Mesenchymal stem cell (in vitro differentiated cells and primary cell): ENCODE measurements at regions not wholly inside any gene's neighbourhood (a gene's known extent, or its start where the extent isn't known, plus 50 kb on each side); places are given as distances from the start of the nearest gene placed in this dataset.
A peak's percentile ranks its signal among the peaks of the same experiment; 100 is the strongest.

Experiments
- DNase-seq: peaks from one replicate; pipeline ENCODE4 v3.0.0-alpha.2; 2013
- H2AFZ ChIP-seq: one replicate; pipeline ENCODE4 v1.6.1; 2013; ENCODE audit warnings: low read depth, mild to moderate bottlenecking, control low read depth, inconsistent platforms, low read length, moderate library complexity
- H2AK5ac ChIP-seq: 2 replicates; pipeline ENCODE4 v1.6.1; 2013; ENCODE audit warnings: low read length, moderate library complexity, mild to moderate bottlenecking, inconsistent platforms; ENCODE audit not compliant: severe bottlenecking
- H2BK120ac ChIP-seq: one replicate; pipeline ENCODE4 v1.6.1; 2013; ENCODE audit warnings: low read depth, mild to moderate bottlenecking, inconsistent platforms, low read length, moderate library complexity
- H2BK12ac ChIP-seq, 2 experiments: one replicate each; pipeline ENCODE4 v1.6.1; 2013; ENCODE audit warnings: inconsistent platforms in 2 of 2, low read length in 2 of 2, mild to moderate bottlenecking in 2 of 2, moderate library complexity in 2 of 2, control low read depth in 1 of 2
- H2BK15ac ChIP-seq: one replicate; pipeline ENCODE4 v1.6.1; 2013; ENCODE audit warnings: mild to moderate bottlenecking, low read depth, inconsistent platforms; ENCODE audit not compliant: poor library complexity, severe bottlenecking
- H2BK5ac ChIP-seq: 2 replicates; pipeline ENCODE4 v1.6.1; 2013; ENCODE audit warnings: low read depth, mild to moderate bottlenecking, low read length, control low read depth, inconsistent platforms; ENCODE audit not compliant: poor library complexity, severe bottlenecking
- H3K14ac ChIP-seq, 2 experiments: one replicate each; pipeline ENCODE4 v1.6.1; 2013; ENCODE audit warnings: inconsistent platforms in 2 of 2, low read length in 2 of 2, control low read depth in 1 of 2, mild to moderate bottlenecking in 1 of 2, moderate library complexity in 1 of 2
- H3K18ac ChIP-seq, 2 experiments: one replicate each; pipeline ENCODE4 v1.6.1; 2013; ENCODE audit warnings: inconsistent platforms in 2 of 2, low read length in 2 of 2, control low read depth in 1 of 2, low read depth in 1 of 2, mild to moderate bottlenecking in 1 of 2
- H3K23ac ChIP-seq, 2 experiments: one replicate each; pipeline ENCODE4 v1.6.1; 2013; ENCODE audit warnings: inconsistent platforms in 2 of 2, low read length in 2 of 2, mild to moderate bottlenecking in 2 of 2, moderate library complexity in 2 of 2, control low read depth in 1 of 2
- H3K27ac ChIP-seq: 2 replicates; pipeline ENCODE4 v1.5.1; 2013; ENCODE audit warnings: mild to moderate bottlenecking, moderate library complexity, low read length, control low read depth, inconsistent platforms; ENCODE audit not compliant: poor library complexity, severe bottlenecking
- H3K27me3 ChIP-seq, 2 experiments: 2 replicates each; pipeline versions ENCODE4 v1.6.1 to v1.7.0; 2013; ENCODE audit warnings: low read length in 2 of 2, mild to moderate bottlenecking in 2 of 2, moderate library complexity in 2 of 2, control low read depth in 1 of 2, inconsistent platforms in 1 of 2; ENCODE audit not compliant: control insufficient read depth in 1 of 2, insufficient read depth in 1 of 2
- H3K36me3 ChIP-seq, 2 experiments: 2 replicates each; pipeline versions ENCODE4 v1.6.1 to v1.7.0; 2013; ENCODE audit warnings: low read length in 2 of 2, control low read depth in 1 of 2, inconsistent platforms in 1 of 2, low read depth in 1 of 2, mild to moderate bottlenecking in 1 of 2; ENCODE audit not compliant: insufficient read depth in 2 of 2, control insufficient read depth in 1 of 2
- H3K4ac ChIP-seq, 2 experiments: one replicate each; pipeline ENCODE4 v1.6.1; 2013; ENCODE audit warnings: inconsistent platforms in 2 of 2, low read length in 2 of 2, mild to moderate bottlenecking in 2 of 2, moderate library complexity in 2 of 2, control low read depth in 1 of 2, low read depth in 1 of 2
- H3K4me1 ChIP-seq: 2 replicates; pipeline ENCODE4 v1.6.1; 2013; ENCODE audit warnings: low read depth, low read length, control low read depth; ENCODE audit not compliant: control insufficient read depth, insufficient read depth
- H3K4me2 ChIP-seq: 2 replicates; pipeline ENCODE4 v1.6.1; 2013; ENCODE audit warnings: low read length, mild to moderate bottlenecking, inconsistent platforms; ENCODE audit not compliant: poor library complexity, severe bottlenecking
- H3K4me3 ChIP-seq, 2 experiments: 2 replicates each; pipeline versions ENCODE4 v1.5.1 to v1.7.0; 2013; ENCODE audit warnings: low read length in 2 of 2, mild to moderate bottlenecking in 2 of 2, control low read depth in 1 of 2, low read depth in 1 of 2; ENCODE audit not compliant: insufficient read depth in 1 of 2
- H3K79me1 ChIP-seq: replicated peaks from 2 replicates; pipeline ENCODE4 v1.6.1; 2013; ENCODE audit warnings: mild to moderate bottlenecking, control low read depth, low read length, inconsistent platforms; ENCODE audit not compliant: poor library complexity, severe bottlenecking
- H3K9ac ChIP-seq: 2 replicates; pipeline ENCODE4 v1.7.0; 2013; ENCODE audit warnings: mild to moderate bottlenecking, low read length, moderate library complexity
- H3K9me3 ChIP-seq: 2 replicates; pipeline ENCODE4 v1.7.0; 2013; ENCODE audit warnings: mild to moderate bottlenecking, low read length; ENCODE audit not compliant: control insufficient read depth
- H4K8ac ChIP-seq: one replicate; pipeline ENCODE4 v1.6.1; 2013; ENCODE audit warnings: inconsistent platforms, mild to moderate bottlenecking, low read length, moderate library complexity
- H4K91ac ChIP-seq: one replicate; pipeline ENCODE4 v1.6.1; 2013; ENCODE audit warnings: mild to moderate bottlenecking, low read length, inconsistent platforms
- WGBS: methylation state at CpG from one replicate; pipeline ENCODE4 v1.1.7; 2013; ENCODE audit warnings: mixed read lengths; 5-methylcytosine and 5-hydroxymethylcytosine counted together

GRCh38 chr16:76194616-76195015 is 82.6 kb upstream of the CNTNAP4 start:
- H3K9me3 ChIP-seq: no peaks in the 10 kb centered on the region
- peak; percentile 90 for DNase-seq
- no peaks in the 10 kb centered on the region for H3K27me3 ChIP-seq
- H2BK5ac ChIP-seq: no peak overlapping the region
- no peak overlapping the region for H2AK5ac ChIP-seq
- peak overlapping the region; percentile 28 for H4K8ac ChIP-seq
- H2AFZ ChIP-seq: no peak overlapping the region
- no peak overlapping the region for H2BK120ac ChIP-seq
- peak overlapping the region in 1 of 2 experiments; percentile 67 for H3K4me3 ChIP-seq
- no peak overlapping the region for H4K91ac ChIP-seq
- no peak overlapping the region for H2BK12ac ChIP-seq
- no peak overlapping the region for H3K27ac ChIP-seq
- H3K23ac ChIP-seq: no peak overlapping the region
- H3K79me1 ChIP-seq: no peaks in the 10 kb centered on the region
- no peak overlapping the region for H2BK15ac ChIP-seq
- no peaks in the 10 kb centered on the region for H3K36me3 ChIP-seq
- no peak overlapping the region for H3K14ac ChIP-seq
- H3K9ac ChIP-seq: peak overlapping the region; percentile 90
- no peaks in the 10 kb centered on the region for H3K4me1 ChIP-seq
- no peak overlapping the region for H3K4ac ChIP-seq
- WGBS: 8% methylated on average over 2 of the region's 2 CpGs
- no peak overlapping the region for H3K18ac ChIP-seq
- no peak overlapping the region for H3K4me2 ChIP-seq

- Histone ChIP-seq H3K36me3 (no peaks in the 10 kb centered on the region), H3K4ac (no peak overlapping the region), H2AFZ (no peak overlapping the region), H3K23ac (no peak overlapping the region), H3K4me1 (no peaks in the 10 kb centered on the region), H3K9ac (peak overlapping the region; percentile 90), H3K27me3 (no peaks in the 10 kb centered on the region), H3K4me3 (peak overlapping the region in 1 of 2 experiments; percentile 67), H2BK120ac (no peak overlapping the region), H4K8ac (peak overlapping the region; percentile 28), H2BK5ac (no peak overlapping the region), H3K27ac (no peak overlapping the region), H3K4me2 (no peak overlapping the region), H2AK5ac (no peak overlapping the region), H2BK15ac (no peak overlapping the region), H3K79me1 (no peaks in the 10 kb centered on the region), H4K91ac (peak overlapping the region; percentile 35), H3K18ac (peak overlapping the region in 1 of 2 experiments; percentile 71), H3K9me3 (no peaks in the 10 kb centered on the region), H3K14ac (no peak overlapping the region), H2BK12ac (no peak overlapping the region)
- WGBS: 60% methylated on average over 3 of the region's 3 CpGs
- DNase-seq: no peak
Measured at GRCh38 chr16:76195056-76195455, 82.1 kb upstream of the CNTNAP4 start.

- no peak overlapping the region for H2BK12ac ChIP-seq
- no peak overlapping the region for H4K91ac ChIP-seq
- no peaks in the 10 kb centered on the region for H3K9me3 ChIP-seq
- no peaks in the 10 kb centered on the region for H3K4me1 ChIP-seq
- no peaks in the 10 kb centered on the region for H3K27me3 ChIP-seq
- H2AFZ ChIP-seq: no peak overlapping the region
- no peak for DNase-seq
- no peak overlapping the region for H2BK15ac ChIP-seq
- H3K23ac ChIP-seq: no peak overlapping the region
- no peak overlapping the region for H3K9ac ChIP-seq
- no peak overlapping the region for H3K4me3 ChIP-seq
- no peak overlapping the region for H3K14ac ChIP-seq
- H3K4ac ChIP-seq: no peak overlapping the region
- 97% methylated on average over 2 of the region's 2 CpGs for WGBS
- no peak overlapping the region for H2BK120ac ChIP-seq
- H3K79me1 ChIP-seq: no peaks in the 10 kb centered on the region
- H2AK5ac ChIP-seq: no peak overlapping the region
- H2BK5ac ChIP-seq: no peak overlapping the region
- no peak overlapping the region for H4K8ac ChIP-seq
- H3K36me3 ChIP-seq: no peaks in the 10 kb centered on the region
- no peak overlapping the region for H3K27ac ChIP-seq
- no peak overlapping the region for H3K18ac ChIP-seq
- no peak overlapping the region for H3K4me2 ChIP-seq
Measured at GRCh38 chr16:76195648-76196047, 81.6 kb upstream of the CNTNAP4 start.

- Histone ChIP-seq H2BK15ac (no peak overlapping the region), H3K27me3 (no peaks in the 10 kb centered on the region)
- WGBS: no CpG with 5 or more reads among the region's 1 CpG
Measured at GRCh38 chr16:76197900-76198299, 79.3 kb upstream of the CNTNAP4 start.

More at GRCh38 chr16:76197900-76198299, 79.3 kb upstream of the CNTNAP4 start:
- no peak overlapping the region for H3K14ac ChIP-seq
- H2BK120ac ChIP-seq: no peak overlapping the region
- H3K18ac ChIP-seq: no peak overlapping the region
- H2BK5ac ChIP-seq: no peak overlapping the region
- no peaks in the 10 kb centered on the region for H3K9me3 ChIP-seq
- H2AFZ ChIP-seq: no peak overlapping the region
- H3K36me3 ChIP-seq: no peaks in the 10 kb centered on the region
- H3K9ac ChIP-seq: no peak overlapping the region
- no peak overlapping the region for H2AK5ac ChIP-seq
- no peak overlapping the region for H3K23ac ChIP-seq
- no peak overlapping the region for H3K27ac ChIP-seq
- H3K4me1 ChIP-seq: no peaks in the 10 kb centered on the region
- no peak for DNase-seq
- no peak overlapping the region for H3K4me3 ChIP-seq
- H3K79me1 ChIP-seq: no peaks in the 10 kb centered on the region
- no peak overlapping the region for H3K4me2 ChIP-seq
- no peak overlapping the region for H4K8ac ChIP-seq
- no peak overlapping the region for H4K91ac ChIP-seq
- no peak overlapping the region for H2BK12ac ChIP-seq
- no peak overlapping the region for H3K4ac ChIP-seq
